Gastroesophageal sphincter (tissue), 4 donors: ENCODE measurements at regions not wholly inside any gene's neighbourhood (a gene's known extent, or its start where the extent isn't known, plus 50 kb on each side); places are given as distances from the start of the nearest gene placed in this dataset.

Experiments
- ATAC-seq: fragments of 150-250 bp; one replicate; pipeline ENCODE4 v1.9.1; 2016; ENCODE audit warnings: mild to moderate bottlenecking, moderate library complexity
- H3K27ac ChIP-seq, 4 donors: fragments of 200-600 bp; sonication (generic) in 3 of 4; 1 replicate in 3 of 4; 2 replicates in 1 of 4; pipeline ENCODE4 v1.5.1; 2016 to 2019
- H3K27me3 ChIP-seq: fragments of 200-600 bp; sonication (generic); one replicate; pipeline ENCODE4 v1.5.1; 2019
- H3K36me3 ChIP-seq, 2 donors: fragments of 200-600 bp; sonication (generic); one replicate each; pipeline ENCODE4 v1.5.1; 2019; ENCODE audit warnings: control low read depth in 1 of 2
- H3K4me1 ChIP-seq, 3 donors: fragments of 200-600 bp; sonication (generic); 1 replicate in 2 of 3; 2 replicates in 1 of 3; pipeline ENCODE4 v1.5.1; 2016 to 2019; ENCODE audit warnings: control low read depth in 2 of 3
- H3K4me3 ChIP-seq, 2 donors: fragments of 200-600 bp; sonication (generic); one replicate each; pipeline ENCODE4 v1.5.1; 2019; ENCODE audit warnings: mild to moderate bottlenecking in 1 of 2, moderate library complexity in 1 of 2
- H3K9me3 ChIP-seq, 3 donors: fragments of 200-600 bp; sonication (generic); one replicate each; pipeline ENCODE4 v1.5.1; 2017 to 2019; ENCODE audit warnings: control low read depth in 2 of 3
- EP300 ChIP-seq: sonication (generic); formaldehyde crosslinking; IDR thresholded peaks from one replicate; pipeline ENCODE4 v1.6.1; 2017; ENCODE audit warnings: antibody characterized with exemption, mild to moderate bottlenecking
- POLR2A ChIP-seq, 2 donors: fragments of 450-650 bp; IDR thresholded peaks; one replicate each; pipeline ENCODE4 v1.6.1; 2017; ENCODE audit warnings: antibody characterized with exemption in 2 of 2, mild to moderate bottlenecking in 2 of 2, moderate library complexity in 1 of 2
- POLR2AphosphoS5 ChIP-seq: sonication (generic); formaldehyde crosslinking; IDR thresholded peaks from one replicate; pipeline ENCODE4 v1.6.1; 2017; ENCODE audit warnings: antibody characterized with exemption
- WGBS, 2 donors: methylation state at CpG; one replicate each; pipeline ENCODE4 v1.1.5; 2018; ENCODE audit warnings: low coverage in 1 of 2; 5-methylcytosine and 5-hydroxymethylcytosine counted together
- TF ChIP-seq, protein P1 (sequence below), 4 experiments: fragments of 200-600 bp in 2 of 4; fragments of 450-650 bp in 2 of 4; sonication (generic) in 1 of 4; IDR thresholded peaks; one replicate each; pipeline ENCODE4 v1.5.1; 2017 to 2019; ENCODE audit warnings: antibody characterized with exemption in 4 of 4, mild to moderate bottlenecking in 2 of 4, moderate library complexity in 2 of 4

DNA sequence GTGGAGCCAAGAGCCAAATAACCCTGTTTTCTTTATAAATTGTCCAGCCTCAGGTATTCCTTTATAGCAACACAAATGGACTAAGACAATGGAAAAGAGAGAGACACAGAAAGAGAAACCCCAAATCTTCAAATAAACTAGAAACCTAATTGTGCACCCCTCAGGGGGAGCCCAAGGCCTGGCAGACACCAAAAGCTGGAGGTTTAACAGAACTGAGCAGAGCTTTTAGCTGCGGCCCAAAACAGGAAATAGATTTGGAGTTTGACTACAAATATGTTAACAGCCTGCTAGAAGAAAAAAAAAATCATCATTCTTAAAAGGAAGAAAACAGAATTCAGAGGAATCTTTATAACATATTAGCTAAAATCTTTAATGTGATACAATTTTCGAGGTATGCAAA, 1135.0 kb downstream of the GATA3 start:
- H3K4me1 ChIP-seq, result no peaks in the 10 kb centered on the region
- H3K4me3 ChIP-seq, result no peak overlapping the region
- no peaks in the 10 kb centered on the region for H3K36me3 ChIP-seq
- ATAC-seq, result no peak
- TF ChIP-seq, protein P1, sequence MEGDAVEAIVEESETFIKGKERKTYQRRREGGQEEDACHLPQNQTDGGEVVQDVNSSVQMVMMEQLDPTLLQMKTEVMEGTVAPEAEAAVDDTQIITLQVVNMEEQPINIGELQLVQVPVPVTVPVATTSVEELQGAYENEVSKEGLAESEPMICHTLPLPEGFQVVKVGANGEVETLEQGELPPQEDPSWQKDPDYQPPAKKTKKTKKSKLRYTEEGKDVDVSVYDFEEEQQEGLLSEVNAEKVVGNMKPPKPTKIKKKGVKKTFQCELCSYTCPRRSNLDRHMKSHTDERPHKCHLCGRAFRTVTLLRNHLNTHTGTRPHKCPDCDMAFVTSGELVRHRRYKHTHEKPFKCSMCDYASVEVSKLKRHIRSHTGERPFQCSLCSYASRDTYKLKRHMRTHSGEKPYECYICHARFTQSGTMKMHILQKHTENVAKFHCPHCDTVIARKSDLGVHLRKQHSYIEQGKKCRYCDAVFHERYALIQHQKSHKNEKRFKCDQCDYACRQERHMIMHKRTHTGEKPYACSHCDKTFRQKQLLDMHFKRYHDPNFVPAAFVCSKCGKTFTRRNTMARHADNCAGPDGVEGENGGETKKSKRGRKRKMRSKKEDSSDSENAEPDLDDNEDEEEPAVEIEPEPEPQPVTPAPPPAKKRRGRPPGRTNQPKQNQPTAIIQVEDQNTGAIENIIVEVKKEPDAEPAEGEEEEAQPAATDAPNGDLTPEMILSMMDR (IDR thresholded peaks at IDR 0.05), result no peak
- no peaks in the 10 kb centered on the region for H3K9me3 ChIP-seq
- no peak overlapping the region for H3K27ac ChIP-seq
- 82 to 88% methylated on average over 2 of the region's 2 CpGs for WGBS, 2 donors
- H3K27me3 ChIP-seq, result peaks cover 17% of the 10 kb centered on the region

DNA sequence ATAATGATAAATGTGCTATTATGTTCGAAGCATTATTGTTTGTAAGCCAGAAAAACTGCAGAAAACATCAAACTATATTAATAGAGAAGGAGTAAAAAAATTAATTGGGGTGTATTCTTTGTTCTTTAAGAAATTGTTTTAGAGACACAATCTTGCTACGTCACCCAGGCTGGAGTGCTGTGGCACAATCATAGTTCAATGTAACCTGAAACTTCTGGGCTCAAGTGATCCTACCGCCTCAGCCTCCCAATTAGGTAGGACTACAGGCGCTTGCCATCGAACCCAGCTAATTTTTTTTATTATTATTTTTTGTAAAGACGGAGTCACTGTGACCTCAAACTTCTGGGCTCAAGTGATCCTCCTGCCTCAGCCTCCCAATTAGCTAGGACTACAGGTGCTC, 1138.6 kb downstream of the GATA3 start:
- no peak overlapping the region for H3K4me3 ChIP-seq
- H3K36me3 ChIP-seq, result no peaks in the 10 kb centered on the region
- no peaks in the 10 kb centered on the region for H3K9me3 ChIP-seq
- peaks cover 40% of the 10 kb centered on the region for H3K27me3 ChIP-seq
- ATAC-seq, result no peak
- WGBS, 2 donors, result 80 to 85% methylated on average over 6 of the region's 6 CpGs
- TF ChIP-seq POLR2A (IDR thresholded peaks at IDR 0.05), result no peak
- no peak for TF ChIP-seq EP300
- TF ChIP-seq, protein P1 (IDR thresholded peaks at IDR 0.05), result no peak
- no peak for TF ChIP-seq POLR2AphosphoS5
- H3K4me1 ChIP-seq, result no peaks in the 10 kb centered on the region
- no peak overlapping the region for H3K27ac ChIP-seq

DNA sequence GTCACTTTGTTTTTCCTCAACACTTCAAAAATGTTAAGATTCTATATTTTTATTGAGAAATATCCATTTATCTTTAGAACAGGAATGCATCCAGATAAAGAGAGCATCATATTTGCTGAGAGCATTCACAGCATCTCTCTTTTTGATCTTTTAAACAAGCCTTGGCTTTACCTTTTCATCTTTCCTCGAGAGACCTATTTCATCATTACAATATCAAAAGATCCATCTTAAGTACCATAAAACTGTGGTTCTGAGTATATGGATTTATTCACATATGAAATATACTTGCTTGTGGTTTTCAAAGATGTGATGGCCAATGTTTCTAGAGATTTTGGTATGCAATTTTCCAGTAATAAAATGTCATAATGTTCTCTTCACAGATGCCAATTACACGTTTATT, 1140.9 kb downstream of the GATA3 start:
- peaks cover 30% of the 10 kb centered on the region for H3K27me3 ChIP-seq
- TF ChIP-seq POLR2A (IDR thresholded peaks at IDR 0.05) (no peak), POLR2AphosphoS5 (no peak), EP300 (no peak)
- TF ChIP-seq, protein P1 (IDR thresholded peaks at IDR 0.05), result no peak
- no peaks in the 10 kb centered on the region for H3K36me3 ChIP-seq
- no peak overlapping the region for H3K4me3 ChIP-seq
- WGBS, 2 donors, result 52 to 58% methylated on average over 2 of the region's 2 CpGs
- no peak for ATAC-seq
- no peaks in the 10 kb centered on the region for H3K4me1 ChIP-seq
- H3K27ac ChIP-seq, result no peak overlapping the region
- no peaks in the 10 kb centered on the region for H3K9me3 ChIP-seq

DNA sequence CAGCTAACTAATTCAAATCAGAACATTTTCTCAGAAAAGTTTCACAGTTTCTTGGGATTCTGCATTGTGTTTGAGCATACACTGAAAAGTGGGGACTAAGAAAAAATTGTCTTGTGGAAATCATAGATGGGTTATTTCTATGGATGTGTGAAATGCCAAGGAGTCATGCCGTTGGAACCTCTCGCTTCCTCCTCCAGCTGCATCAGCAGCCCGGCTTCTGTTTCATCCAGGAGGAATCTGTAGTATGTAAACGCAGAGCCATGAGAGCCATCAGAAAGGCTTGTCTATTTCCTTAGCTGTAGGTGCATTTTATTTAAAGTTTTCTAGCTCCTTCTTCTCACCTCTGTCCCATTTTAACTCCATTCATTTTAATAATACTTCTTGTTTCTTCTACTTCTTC, 1144.1 kb downstream of the GATA3 start:
- H3K27ac ChIP-seq, result no peak overlapping the region
- no peak for TF ChIP-seq POLR2AphosphoS5
- no peak for TF ChIP-seq EP300
- TF ChIP-seq, protein P1 (IDR thresholded peaks at IDR 0.05), result no peak
- no peak for TF ChIP-seq POLR2A (IDR thresholded peaks at IDR 0.05)
- peaks cover 42% of the 10 kb centered on the region for H3K27me3 ChIP-seq
- no peak for ATAC-seq
- 15 to 29% methylated on average over 4 of the region's 4 CpGs for WGBS, 2 donors
- H3K9me3 ChIP-seq, result no peaks in the 10 kb centered on the region
- no peaks in the 10 kb centered on the region for H3K36me3 ChIP-seq
- H3K4me1 ChIP-seq, result no peaks in the 10 kb centered on the region
- H3K4me3 ChIP-seq, result no peak overlapping the region

DNA sequence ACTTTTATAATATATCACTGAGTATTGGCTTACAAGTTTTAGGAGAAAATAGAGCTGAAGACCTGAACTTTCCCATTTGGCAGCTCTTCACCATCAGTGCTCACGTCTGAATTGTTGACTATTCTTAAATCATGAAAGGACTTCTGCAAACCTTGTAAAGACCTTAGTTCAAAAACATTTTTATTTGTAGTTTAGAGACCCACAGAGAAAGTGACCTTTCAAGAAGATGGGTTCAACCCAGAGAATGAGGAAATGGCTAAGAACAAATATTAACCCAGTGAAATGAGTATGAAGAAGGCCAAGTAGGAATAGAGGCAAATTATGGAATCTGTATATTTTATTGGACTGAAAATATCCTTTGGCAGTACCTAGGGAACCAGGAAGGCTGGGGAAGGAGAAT, 1151.1 kb downstream of the GATA3 start:
- no peak overlapping the region for H3K4me3 ChIP-seq
- no peak overlapping the region for H3K27ac ChIP-seq
- no peak for ATAC-seq
- WGBS, 2 donors, result 45 to 63% methylated on average over 1 of the region's 1 CpG
- H3K27me3 ChIP-seq, result peaks cover 21% of the 10 kb centered on the region
- TF ChIP-seq, protein P1 (IDR thresholded peaks at IDR 0.05), result no peak
- no peak for TF ChIP-seq EP300
- no peak for TF ChIP-seq POLR2AphosphoS5
- no peak for TF ChIP-seq POLR2A (IDR thresholded peaks at IDR 0.05)
- no peaks in the 10 kb centered on the region for H3K36me3 ChIP-seq
- H3K4me1 ChIP-seq, result no peaks in the 10 kb centered on the region
- H3K9me3 ChIP-seq, result no peaks in the 10 kb centered on the region
